ENCODE measurements at regions not wholly inside any gene's neighbourhood (a gene's known extent, or its start where the extent isn't known, plus 50 kb on each side); places are given as distances from the start of the nearest gene placed in this dataset.
A peak's percentile ranks its signal among the peaks of the same experiment; 100 is the strongest.

- H3K27ac Mint-ChIP-seq (ENCODE audit: unreplicated experiment), result peak overlapping the region; percentile 90
- H3K4me3 Mint-ChIP-seq, result no peak overlapping the region
- peaks cover 4% of the 10 kb centered on the region for H3K9me3 Mint-ChIP-seq
- peaks cover 85% of the 10 kb centered on the region for H3K4me1 Mint-ChIP-seq
- no peaks in the 10 kb centered on the region for H3K27me3 Mint-ChIP-seq (ENCODE audit: low read depth)
- no peak for TF ChIP-seq CTCF (conservative IDR thresholded peaks at IDR 0.05)
- peaks cover 6% of the 10 kb centered on the region for H3K36me3 Mint-ChIP-seq (ENCODE audit: low read depth)
- no peak for DNase-seq (ENCODE audit: low read depth, low spot score)
These were observed 298.8 kb downstream of the NDFIP2 start for GRCh38 chr13:79779761-79780160.

- no peaks in the 10 kb centered on the region for H3K27me3 Mint-ChIP-seq (ENCODE audit: low read depth)
- H3K4me3 Mint-ChIP-seq, result no peak overlapping the region
- no peak for TF ChIP-seq CTCF (conservative IDR thresholded peaks at IDR 0.05)
- H3K27ac Mint-ChIP-seq (ENCODE audit: unreplicated experiment), result no peak overlapping the region
- peaks cover 10% of the 10 kb centered on the region for H3K36me3 Mint-ChIP-seq (ENCODE audit: low read depth)
- no peak for DNase-seq (ENCODE audit: low read depth, low spot score)
- peaks cover 85% of the 10 kb centered on the region for H3K4me1 Mint-ChIP-seq
- peaks cover 8% of the 10 kb centered on the region for H3K9me3 Mint-ChIP-seq
These were observed 297.9 kb downstream of the NDFIP2 start for GRCh38 chr13:79778741-79779460.

- Mint-ChIP-seq H3K27ac (ENCODE audit: unreplicated experiment) (peak overlapping the region; percentile 65), H3K9me3 (peaks cover 9% of the 10 kb centered on the region), H3K4me1 (peaks cover 74% of the 10 kb centered on the region), H3K27me3 (ENCODE audit: low read depth) (no peaks in the 10 kb centered on the region), H3K4me3 (no peak overlapping the region), H3K36me3 (ENCODE audit: low read depth) (peaks cover 10% of the 10 kb centered on the region)
- TF ChIP-seq CTCF (conservative IDR thresholded peaks at IDR 0.05), result no peak
- DNase-seq (ENCODE audit: low read depth, low spot score), result no peak
These were observed 296.5 kb downstream of the NDFIP2 start for GRCh38 chr13:79777504-79777903.

- no peak for TF ChIP-seq CTCF (conservative IDR thresholded peaks at IDR 0.05)
- H3K27ac Mint-ChIP-seq (ENCODE audit: unreplicated experiment), result peak overlapping the region; percentile 65
These were observed 295.8 kb downstream of the NDFIP2 start for GRCh38 chr13:79776531-79777295.

GRCh38 chr13:79775830-79776229, 294.9 kb downstream of the NDFIP2 start:
- H3K27ac Mint-ChIP-seq (ENCODE audit: unreplicated experiment), result peak overlapping the region; percentile 93
- TF ChIP-seq CTCF (conservative IDR thresholded peaks at IDR 0.05), result peak; percentile 72

More at GRCh38 chr13:79776531-79777295, 295.8 kb downstream of the NDFIP2 start:
- Mint-ChIP-seq H3K27me3 (ENCODE audit: low read depth) (no peaks in the 10 kb centered on the region), H3K36me3 (ENCODE audit: low read depth) (peaks cover 10% of the 10 kb centered on the region), H3K9me3 (peaks cover 9% of the 10 kb centered on the region), H3K4me3 (peak overlapping the region; percentile 9), H3K4me1 (peaks cover 66% of the 10 kb centered on the region)
- no peak for DNase-seq (ENCODE audit: low read depth, low spot score)

More at GRCh38 chr13:79775830-79776229, 294.9 kb downstream of the NDFIP2 start:
- H3K4me1 Mint-ChIP-seq, result peaks cover 63% of the 10 kb centered on the region
- peaks cover 15% of the 10 kb centered on the region for H3K36me3 Mint-ChIP-seq (ENCODE audit: low read depth)
- peak overlapping the region; percentile 70 for H3K4me3 Mint-ChIP-seq
- H3K9me3 Mint-ChIP-seq, result peaks cover 15% of the 10 kb centered on the region
- H3K27me3 Mint-ChIP-seq (ENCODE audit: low read depth), result no peaks in the 10 kb centered on the region
- no peak for DNase-seq (ENCODE audit: low read depth, low spot score)

Measured in neural crest cell (in vitro differentiated cells).